Choroid plexus epithelial cell (primary cell): ENCODE measurements at regions not wholly inside any gene's neighbourhood (a gene's known extent, or its start where the extent isn't known, plus 50 kb on each side); places are given as distances from the start of the nearest gene placed in this dataset.

Experiments
- DNase-seq: peaks from one replicate; pipeline ENCODE4 v3.0.0-alpha.2; 2010; ENCODE audit warnings: low read depth
- H3K4me3 ChIP-seq: 2 replicates; pipeline ENCODE4 v1.5.1; 2011; ENCODE audit warnings: low read depth, mild to moderate bottlenecking, control low read depth, low read length, moderate library complexity
- CTCF ChIP-seq: conservative IDR thresholded peaks from 2 replicates; pipeline ENCODE4 v1.5.1; 2011; ENCODE audit warnings: low read depth, mild to moderate bottlenecking, control low read depth, inconsistent platforms, low read length, moderate library complexity

GRCh38 chr6:156319707-156320106 lies 457.5 kb upstream of the ARID1B start:
- no peak overlapping the region for H3K4me3 ChIP-seq
- no peak for DNase-seq
- no peak for TF ChIP-seq CTCF

GRCh38 chr6:156316583-156317125 lies 460.5 kb upstream of the ARID1B start:
- no peak for TF ChIP-seq CTCF
- no peak overlapping the region for H3K4me3 ChIP-seq
- no peak for DNase-seq

- H3K4me3 ChIP-seq = no peak overlapping the region
- no peak for DNase-seq
- TF ChIP-seq CTCF = no peak
These were observed 462.0 kb upstream of the ARID1B start for GRCh38 chr6:156315146-156315545.

GRCh38 chr6:156313037-156313436 lies 464.1 kb upstream of the ARID1B start:
- no peak for TF ChIP-seq CTCF
- no peak overlapping the region for H3K4me3 ChIP-seq
- DNase-seq = no peak

- DNase-seq = no peak
- no peak overlapping the region for H3K4me3 ChIP-seq
- TF ChIP-seq CTCF = no peak
These were observed 465.9 kb upstream of the ARID1B start for GRCh38 chr6:156311291-156311690.

- DNase-seq = no peak
- no peak for TF ChIP-seq CTCF
- H3K4me3 ChIP-seq = no peak overlapping the region
These were observed 466.5 kb upstream of the ARID1B start for GRCh38 chr6:156310701-156311100.

GRCh38 chr6:156309017-156309416 lies 468.2 kb upstream of the ARID1B start:
- no peak for DNase-seq
- TF ChIP-seq CTCF = no peak
- no peak overlapping the region for H3K4me3 ChIP-seq
